Putamen (tissue), 1 donor: ENCODE measurements at regions not wholly inside any gene's neighbourhood (a gene's known extent, or its start where the extent isn't known, plus 50 kb on each side); places are given as distances from the start of the nearest gene placed in this dataset.

Experiments used
- DNase-seq: peaks from one replicate; pipeline ENCODE4 v3.0.0-alpha.2; 2016; ENCODE audit warnings: low spot score

DNA sequence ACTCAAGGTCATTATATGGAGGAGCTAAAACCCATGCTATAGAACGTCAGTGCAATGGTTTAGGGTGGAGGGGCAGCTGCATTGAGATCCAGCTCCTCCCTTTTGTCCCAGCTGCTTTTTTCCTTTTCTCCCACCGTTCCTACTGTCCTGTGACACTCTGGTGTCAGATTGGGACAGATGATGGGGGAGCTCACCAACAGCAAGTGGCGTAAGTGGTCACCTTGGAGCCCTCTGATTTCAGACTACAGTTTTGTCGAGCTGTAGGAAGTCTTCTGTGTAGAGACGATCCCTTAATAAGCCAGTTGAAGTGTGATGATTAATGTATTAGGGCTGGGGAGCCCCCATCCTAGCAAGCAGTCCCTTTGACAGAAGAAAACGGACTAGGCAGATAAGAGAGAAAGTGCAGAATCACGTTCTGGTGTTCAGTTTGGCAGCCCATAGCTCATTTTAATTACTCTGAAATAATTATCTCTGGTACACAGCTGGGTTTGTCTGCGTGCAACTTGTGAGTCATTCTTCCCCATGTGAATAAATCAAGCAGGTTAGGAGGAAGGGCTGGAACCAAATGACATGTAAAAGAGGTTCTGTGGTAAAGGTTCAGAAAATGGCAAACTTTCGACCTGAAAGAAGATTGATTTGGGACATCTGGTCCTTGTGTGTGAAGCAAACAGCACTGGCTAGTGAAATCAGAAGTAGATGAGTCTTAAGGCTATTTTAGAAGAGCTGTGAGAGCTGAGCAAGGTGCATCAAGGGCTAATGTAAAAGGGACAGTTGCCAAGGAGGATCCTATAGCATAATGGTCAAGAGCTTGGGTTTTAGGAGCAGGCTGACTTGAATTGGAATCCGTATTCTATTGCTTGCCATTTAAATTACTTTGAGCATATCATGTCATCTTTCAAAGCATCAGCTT lies 241.4 kb downstream of the EDEM1 start:
- DNase-seq: no peak

DNA sequence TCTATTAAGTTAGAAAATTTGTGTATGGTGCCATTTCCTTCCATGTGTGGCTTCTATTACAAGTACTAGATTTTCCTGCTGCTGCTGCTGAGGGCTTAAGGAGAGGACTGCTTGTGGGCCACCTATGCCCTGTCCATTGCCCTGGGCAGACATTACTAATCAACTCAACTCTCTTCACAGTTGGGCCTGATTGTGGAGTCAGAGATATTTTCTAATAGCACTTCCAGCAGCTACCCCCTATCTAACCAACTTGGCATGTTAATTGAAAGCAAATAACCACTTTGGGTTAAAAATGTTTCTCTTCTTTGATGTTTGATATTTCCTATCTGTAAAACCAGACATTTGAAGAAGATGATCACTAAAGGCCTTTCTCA lies 242.0 kb downstream of the EDEM1 start:
- no peak for DNase-seq

DNA sequence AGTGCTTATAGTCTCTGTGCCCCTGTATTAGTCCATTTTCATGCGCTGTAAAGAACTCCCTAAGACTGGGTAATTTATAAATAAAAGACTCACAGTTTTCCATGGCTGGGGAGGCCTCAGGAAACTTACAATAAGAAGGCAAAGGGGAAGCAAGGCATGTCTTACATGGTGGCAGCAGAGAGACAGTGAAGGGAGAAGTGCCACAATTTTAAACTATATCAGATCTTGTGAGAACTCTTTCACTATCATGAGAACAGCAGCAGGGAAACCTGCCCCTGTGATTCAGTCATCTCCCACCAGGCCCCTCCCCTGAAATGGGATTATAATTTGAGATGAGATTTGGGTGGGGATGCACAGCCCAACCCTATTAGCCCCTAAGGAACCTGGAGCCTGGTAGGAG lies 243.2 kb downstream of the EDEM1 start:
- DNase-seq: no peak

DNA sequence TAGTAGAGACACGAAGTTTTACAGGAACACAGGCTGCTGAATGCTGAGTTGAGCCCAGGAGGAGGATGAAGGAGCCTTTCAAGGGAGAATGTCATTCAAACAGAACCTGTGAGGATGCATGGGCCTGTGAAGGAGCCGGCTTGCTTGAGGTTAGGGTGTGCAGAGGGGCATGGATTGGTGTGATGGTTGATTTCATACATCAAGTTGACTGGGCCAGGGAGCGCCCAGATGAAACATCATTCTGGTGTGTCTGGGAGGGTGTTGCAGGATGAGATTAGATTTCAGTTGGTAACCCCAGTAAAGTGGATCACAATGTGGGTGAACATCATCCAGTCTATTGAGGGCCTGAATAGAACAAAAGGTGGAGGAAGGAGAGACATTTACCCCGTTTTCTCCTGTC lies 243.6 kb downstream of the EDEM1 start:
- no peak for DNase-seq

DNA sequence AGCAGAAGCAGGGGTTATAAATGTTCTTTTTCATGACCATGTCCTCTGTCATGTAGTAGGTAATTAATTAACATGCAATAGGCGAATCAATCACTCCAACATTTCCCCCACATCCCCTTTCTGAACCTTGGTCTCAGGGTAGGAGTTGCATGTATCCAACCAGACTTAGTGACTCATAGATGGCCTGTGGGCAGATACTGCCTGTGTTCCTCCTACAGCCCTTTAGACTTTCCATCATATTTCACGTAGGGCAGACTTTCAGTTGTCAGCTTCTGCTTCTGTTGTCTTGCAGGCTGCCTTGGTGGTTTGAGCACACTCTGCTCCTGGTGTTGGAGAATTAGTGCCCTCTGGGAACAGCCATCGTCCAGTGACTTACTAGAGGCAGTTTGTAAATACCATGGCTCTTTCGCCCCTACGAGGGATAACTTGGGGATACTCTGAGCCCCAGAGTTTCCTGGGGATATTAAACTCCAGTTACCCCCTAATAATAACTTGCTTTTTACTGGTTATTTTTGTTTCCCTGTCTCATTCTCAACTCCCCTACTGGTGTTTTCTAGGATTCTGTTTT lies 244.4 kb downstream of the EDEM1 start:
- no peak for DNase-seq

DNA sequence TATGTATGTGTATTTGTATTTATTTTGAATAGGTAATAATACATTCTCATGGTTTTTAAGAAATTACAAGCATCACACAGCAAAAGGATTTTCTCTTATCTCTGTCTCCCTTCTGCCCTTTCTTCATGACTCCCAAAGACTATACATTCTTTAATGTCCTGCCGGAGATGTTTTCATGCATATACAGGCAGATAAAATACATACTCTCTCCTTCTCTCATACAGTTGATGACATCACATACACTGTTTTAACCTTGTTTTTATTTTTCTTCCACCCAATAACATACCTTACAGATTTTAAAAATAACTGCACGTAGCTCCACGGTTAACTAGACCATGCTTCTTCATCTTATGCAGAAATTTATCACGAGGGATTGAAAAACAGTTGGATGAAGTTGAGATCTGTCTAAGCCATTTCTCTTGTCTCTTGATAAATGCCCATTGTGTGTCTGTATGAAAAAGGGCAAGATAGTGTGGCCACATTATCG lies 249.8 kb downstream of the EDEM1 start:
- DNase-seq: no peak

DNA sequence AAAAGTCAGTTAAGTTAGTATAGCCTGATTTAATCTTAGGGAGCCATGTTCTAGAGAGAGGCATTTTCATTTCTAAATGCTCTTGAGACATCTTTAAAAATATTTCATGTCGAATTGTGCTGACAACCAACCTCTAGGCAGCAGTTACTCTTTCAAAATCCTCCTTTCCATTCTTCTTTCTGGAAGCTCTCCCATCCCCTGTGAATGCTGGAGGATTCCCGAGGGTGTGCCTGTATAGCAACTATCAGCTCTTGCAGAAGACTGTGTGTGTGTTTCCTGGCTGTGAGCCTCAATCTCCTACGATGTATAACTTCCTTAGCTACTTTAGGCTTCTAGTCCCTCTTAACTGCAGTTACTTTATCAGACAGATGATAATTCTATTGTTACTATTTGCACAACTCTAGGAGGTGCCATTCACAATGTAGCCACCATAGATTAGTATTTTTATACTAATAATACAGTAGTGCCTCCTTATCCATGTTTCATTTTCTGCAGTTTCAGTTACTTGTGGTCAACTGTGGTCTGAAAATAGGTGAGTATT lies 250.3 kb downstream of the EDEM1 start:
- no peak for DNase-seq

DNA sequence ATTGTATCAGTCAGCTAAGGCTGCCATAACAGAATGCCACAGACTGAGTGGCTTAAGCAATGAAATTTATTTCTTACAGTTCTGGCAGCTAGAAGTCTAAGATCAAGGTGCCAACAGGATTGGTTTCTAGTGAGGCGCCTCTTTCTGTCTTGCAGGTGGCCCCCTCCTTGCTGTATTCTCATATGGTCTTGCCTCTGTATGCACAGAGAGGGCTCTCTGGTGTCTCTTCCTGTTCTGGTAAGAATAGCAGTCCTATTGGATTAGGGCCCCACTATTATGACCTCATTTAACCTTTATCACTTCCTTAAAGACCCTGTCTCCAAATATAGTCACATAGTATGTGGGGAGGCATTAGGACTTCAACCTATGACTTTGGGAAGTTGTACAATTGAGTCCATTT lies 253.9 kb downstream of the EDEM1 start:
- no peak for DNase-seq

DNA sequence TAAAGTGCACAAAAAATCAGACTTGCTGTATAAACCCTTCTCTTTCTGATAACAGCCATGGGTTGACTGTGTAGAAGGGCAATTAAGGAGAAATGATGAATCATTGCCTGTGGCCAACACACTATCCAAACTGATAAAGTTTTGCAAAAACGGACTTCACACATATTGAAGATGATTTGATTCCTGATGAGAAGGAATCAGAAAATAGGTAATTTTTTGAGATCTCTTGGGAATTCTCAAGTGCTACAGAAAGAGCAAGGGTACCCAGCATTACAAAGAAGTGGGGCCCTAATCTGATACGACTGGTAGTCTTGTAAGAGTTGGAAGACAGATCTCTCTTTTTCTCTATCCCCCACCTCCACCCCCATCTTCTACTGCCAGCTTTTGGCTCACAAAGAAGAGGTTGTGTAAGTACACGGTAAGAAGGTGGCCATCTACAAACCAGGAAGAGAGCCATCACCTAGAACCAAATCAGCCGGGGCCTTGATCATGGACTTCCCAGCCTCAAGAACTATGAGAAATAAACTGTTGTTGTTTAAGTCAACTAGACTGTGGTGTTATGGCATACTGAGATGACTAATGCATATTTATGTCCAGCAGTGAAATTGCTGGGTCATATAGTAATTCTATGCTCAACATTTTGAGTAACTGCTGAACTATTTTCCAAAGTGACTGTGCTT lies 254.7 kb downstream of the EDEM1 start:
- no peak for DNase-seq

DNA sequence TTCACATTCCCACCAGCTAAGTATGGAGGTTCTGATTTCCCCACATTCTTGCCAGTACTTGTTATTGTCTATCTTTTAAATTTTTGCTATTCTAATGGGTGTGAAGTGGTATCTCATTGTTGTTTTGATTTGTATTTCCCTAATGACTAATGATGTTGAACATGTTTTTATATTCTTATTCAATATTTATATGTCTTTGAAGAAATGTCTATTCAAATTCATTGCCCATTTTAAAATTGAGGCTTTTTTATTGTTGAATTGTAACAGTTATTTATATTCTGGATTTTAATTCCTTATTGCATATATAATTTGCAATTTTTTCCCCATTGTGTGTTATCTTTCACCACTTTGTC lies 255.3 kb downstream of the EDEM1 start:
- no peak for DNase-seq

DNA sequence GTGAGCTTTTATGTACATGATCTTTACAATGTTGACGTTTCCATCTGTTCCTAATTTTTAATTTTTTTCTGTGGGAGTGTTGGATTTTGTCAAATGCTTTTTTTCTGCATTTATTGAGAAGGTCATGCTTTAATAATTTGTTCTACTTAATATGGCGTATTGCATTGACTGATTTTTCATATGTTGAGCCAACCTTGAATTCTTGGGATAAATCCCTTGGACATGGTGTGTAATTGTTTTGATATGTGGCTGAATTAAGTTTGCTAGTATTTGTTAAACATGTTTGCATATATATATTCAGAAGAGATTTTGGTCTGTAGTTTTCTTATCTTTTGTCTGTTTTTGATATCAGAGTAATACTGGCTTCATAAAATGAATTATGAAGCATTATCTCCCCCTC lies 256.7 kb downstream of the EDEM1 start:
- no peak for DNase-seq

DNA sequence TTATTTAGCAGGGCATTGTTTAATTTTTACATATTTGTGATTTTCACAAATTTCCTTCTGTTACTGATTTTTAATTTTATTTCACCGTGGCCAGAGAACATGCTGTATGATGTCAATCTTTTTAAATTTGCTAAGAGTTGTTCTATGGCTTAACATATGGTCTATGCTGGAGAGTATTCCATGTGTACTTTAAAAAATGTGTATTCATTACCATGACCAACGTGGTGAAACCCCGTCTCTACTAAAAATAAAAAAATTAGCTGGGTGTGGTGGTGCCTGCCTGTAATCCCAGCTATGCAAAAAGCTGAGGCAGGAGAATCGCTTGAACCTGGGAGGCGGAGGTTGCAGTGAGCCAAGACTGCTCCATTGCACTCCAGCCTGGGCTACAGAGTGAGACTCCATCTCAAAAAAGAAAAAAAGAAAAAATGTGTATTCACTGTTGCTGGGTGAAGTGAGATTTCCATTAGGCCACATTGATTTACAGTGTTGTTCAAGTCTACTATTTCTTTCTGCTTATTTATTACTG lies 258.2 kb downstream of the EDEM1 start:
- no peak for DNase-seq

DNA sequence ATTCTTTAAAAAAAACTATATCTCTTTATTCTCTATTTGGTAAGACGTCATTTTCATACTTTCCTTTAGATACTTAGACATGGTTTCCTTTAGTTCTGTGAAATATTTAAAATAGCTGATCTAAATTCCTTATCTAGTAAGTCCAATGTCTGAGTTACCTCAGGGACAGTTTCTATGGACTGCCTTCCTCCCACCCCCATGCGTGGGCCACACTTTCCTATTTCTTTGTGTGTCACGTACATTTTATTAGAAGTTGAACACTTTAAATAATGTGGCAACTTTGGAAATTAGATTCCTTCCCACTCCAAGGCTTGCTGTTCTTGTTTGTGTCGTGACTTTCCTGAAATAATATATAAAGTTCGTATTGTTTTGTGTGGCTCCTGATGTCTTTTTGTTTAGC lies 260.7 kb downstream of the EDEM1 start:
- no peak for DNase-seq

DNA sequence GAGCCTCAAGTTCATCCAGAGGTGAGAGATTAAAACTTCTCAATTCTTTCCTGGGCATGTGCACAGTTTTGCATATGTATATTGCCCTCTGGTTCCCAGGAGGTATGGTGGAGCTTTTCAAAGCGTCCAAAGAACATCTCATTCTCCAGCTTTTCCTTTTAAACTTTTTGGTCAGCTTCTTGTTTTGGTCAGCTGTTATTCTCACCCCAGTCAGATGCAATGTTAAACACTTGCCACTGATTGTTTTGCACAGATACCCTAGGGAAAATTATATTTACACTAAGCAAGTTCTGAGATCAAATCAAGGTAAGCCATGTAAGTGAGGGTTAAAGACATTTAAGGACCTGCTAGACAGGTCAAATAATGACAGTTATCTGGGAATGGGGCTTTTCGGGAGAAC lies 261.3 kb downstream of the EDEM1 start:
- no peak for DNase-seq

DNA sequence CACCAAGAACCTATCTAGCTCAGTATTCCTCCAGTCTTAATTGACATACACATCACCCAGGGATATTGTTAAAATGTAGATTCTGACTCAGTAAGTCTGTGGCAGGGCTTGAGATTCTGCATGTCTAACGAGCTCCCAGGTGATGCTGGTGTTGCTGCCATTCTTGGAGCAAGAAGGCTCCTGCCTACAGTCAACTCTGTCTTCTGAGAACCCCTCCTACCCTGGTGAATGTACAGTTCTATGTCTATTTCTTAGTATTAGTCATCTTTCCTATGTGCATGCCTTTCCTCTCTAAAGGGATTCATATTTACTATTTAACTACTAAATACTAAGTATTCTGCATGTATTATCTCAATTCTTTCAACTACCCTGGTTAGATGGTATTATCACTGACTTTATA lies 268.7 kb downstream of the EDEM1 start:
- DNase-seq: no peak

DNA sequence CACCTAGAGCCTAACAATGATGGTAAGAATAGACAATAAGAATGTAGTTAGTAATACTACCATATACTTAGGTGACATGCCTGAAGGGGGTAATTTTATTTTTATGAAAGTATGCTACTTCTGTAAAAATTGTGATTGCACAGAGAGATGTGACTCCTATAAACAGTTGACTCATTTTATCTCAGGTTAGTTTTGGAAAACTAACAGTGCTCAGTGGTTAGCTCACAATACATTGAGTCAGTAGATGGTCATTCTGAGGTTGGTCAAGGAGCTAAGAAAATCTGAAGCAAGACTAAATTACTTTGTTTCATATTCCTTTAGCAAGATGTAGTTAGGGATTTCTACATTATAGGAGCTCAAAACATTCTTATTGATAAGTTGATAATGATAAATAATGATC lies 271.0 kb downstream of the EDEM1 start:
- DNase-seq: no peak

DNA sequence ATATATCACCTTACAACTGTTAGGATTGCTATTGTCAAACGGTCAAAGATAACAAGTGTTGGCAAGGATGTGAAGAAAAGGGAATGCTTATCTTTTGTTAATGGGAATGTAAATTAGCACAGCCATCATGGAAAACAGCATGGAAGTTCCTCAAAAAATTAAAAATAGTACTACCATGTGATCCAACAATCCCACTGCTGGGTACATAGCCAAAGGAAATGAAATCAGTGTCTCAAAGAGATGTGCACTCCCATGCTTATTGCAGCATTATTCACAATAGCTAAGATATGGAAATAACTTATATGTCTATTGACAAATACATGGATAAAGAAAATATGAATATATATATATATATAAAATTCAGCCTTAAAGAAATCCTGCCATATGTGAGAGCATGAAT lies 274.6 kb downstream of the EDEM1 start:
- no peak for DNase-seq

DNA sequence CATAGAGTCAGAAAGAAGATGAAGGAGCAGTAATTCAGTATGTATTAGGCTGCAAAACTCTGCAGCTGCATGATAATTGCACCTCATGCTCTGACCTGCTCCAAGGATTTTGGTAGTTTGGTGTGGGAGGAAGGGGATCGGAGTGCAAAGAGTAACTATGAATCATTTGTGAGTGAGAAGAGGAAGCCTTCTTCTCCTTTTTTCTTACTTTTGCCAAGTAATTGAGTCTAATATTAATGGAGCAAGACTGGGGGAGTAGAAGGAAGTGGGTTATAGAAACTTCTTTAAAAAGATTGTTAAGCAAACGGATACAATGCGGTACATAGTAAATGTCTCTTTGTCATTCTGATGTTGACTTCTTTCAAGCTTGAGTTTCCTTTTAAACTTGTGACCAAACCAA lies 276.5 kb downstream of the EDEM1 start:
- DNase-seq: no peak

DNA sequence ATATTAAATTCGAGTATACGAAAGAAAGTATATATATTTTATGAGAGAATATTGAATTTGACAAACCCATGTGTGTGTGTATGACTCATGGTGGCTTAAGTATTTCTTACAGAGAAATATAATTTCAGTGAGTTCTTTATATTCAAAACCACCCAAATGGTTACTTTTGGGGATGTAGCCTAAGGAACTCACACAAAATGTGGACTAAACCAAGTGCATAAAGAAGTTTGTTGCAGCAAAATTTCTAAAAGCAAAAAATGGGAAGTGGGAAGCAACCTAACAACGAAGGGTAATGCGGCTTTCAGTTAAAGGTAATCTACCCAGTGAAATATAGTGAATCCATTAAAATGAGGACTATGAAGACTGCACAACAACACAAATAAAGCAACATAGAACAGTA lies 277.1 kb downstream of the EDEM1 start:
- DNase-seq: no peak

DNA sequence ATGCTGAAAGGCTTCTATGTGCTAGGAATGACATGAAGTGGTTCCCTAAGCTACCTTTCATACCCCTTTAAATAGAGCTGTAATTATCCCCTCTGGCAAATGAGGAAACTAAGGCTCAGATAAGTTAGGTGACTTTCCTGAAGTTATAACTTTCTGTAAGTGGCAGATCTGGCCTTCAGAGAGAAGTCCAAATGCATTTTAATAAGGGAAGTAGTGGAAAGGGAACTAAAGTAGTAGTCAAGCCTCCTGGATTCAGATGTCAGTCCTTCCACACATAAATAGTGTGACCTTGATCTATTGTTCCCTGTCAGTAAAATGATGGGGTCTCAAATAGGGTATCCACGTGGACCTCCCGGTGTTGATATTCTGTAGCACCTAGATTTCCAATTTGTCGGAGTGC lies 277.7 kb downstream of the EDEM1 start:
- no peak for DNase-seq

DNA sequence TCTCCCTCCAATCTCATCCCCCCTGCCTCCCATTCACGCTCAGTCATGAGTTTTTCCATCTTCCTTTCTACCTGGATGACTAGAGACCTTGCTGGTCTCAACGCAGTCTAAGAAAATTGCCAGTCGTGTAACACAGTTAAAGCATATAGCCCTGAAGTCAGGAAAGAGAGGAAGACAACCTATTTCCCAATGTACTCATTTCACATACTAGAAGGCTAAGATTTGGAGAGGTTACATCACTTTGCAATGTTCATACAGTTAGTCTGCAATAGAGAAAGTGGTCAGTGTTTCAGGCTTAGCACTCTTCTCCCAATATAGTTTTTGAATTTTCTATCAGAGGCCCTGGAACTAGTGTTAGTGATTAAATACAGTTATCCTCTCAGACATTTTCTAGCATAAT lies 278.6 kb downstream of the EDEM1 start:
- no peak for DNase-seq

DNA sequence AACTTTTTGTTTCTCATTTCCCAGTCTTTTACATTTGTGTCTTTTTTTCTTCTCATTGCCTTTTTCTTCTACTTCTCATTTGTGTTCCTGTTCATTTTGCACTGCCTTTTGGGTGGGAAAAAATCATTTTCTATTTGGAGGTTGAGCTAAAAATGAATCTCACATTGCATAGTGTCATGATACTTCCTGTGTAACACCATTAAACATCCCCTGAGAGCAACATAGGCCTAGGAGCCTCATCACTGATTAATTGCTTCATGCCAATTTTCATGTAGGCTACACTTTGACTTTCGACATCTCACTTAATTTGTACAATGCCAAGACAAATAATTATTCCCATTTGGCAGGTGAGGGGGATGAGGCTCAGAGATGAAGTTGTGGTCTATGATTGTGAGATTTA lies 279.2 kb downstream of the EDEM1 start:
- no peak for DNase-seq

DNA sequence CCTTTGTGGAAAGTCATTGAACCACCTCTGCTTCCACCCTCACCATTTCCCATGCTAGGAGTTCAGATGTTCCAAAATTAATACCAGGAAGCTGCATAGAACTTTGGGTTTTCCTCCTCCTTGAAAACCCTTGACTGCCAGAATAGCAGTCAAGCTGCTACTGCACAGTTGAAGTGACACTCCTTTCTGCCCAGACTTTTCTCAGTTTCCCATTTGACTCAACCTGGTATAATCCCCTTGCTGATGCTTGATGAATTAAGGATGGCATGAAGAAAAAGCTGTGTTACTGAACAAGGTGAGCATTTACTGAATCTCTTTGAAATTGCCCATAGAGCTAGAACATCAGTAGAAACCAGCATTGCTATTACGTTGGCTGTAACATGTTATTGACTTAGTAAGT lies 286.0 kb downstream of the EDEM1 start:
- no peak for DNase-seq
